HG03432 (cell line): ENCODE measurements at regions not wholly inside any gene's neighbourhood (a gene's known extent, or its start where the extent isn't known, plus 50 kb on each side); places are given as distances from the start of the nearest gene placed in this dataset.

Source experiments
- ATAC-seq: cut with Tn5 transposase; IDR thresholded peaks from one replicate; pipeline ENCODE4 v1.9.1; 2021; ENCODE audit warnings: mild to moderate bottlenecking, moderate library complexity; ENCODE audit not compliant: unreplicated experiment

GRCh38 chr1:63169057-63169456 is 153.3 kb upstream of the FOXD3 start:
- no peak for ATAC-seq

GRCh38 chr1:63173161-63173560 is 149.2 kb upstream of the FOXD3 start:
- ATAC-seq = no peak

- no peak for ATAC-seq
Measured at GRCh38 chr1:63189677-63190076, 132.7 kb upstream of the FOXD3 start.

GRCh38 chr1:63190171-63190570 is 132.2 kb upstream of the FOXD3 start:
- ATAC-seq = no peak

- ATAC-seq = no peak
Measured at GRCh38 chr1:63198871-63199394, 123.4 kb upstream of the FOXD3 start.

GRCh38 chr1:63199706-63200335 is 122.5 kb upstream of the FOXD3 start:
- ATAC-seq = no peak

- no peak for ATAC-seq
Measured at GRCh38 chr1:63200676-63201075, 121.7 kb upstream of the FOXD3 start.

- ATAC-seq = no peak
Measured at GRCh38 chr1:63203641-63204040, 118.7 kb upstream of the FOXD3 start.

GRCh38 chr1:63205776-63206175 is 116.6 kb upstream of the FOXD3 start:
- ATAC-seq = no peak

- ATAC-seq = no peak
Measured at GRCh38 chr1:63214553-63214952, 107.8 kb upstream of the FOXD3 start.

GRCh38 chr1:63223426-63223825 is 98.9 kb upstream of the FOXD3 start:
- ATAC-seq = no peak

- no peak for ATAC-seq
Measured at GRCh38 chr1:63230722-63231121, 91.6 kb upstream of the FOXD3 start.

GRCh38 chr1:63238721-63239120 is 83.6 kb upstream of the FOXD3 start:
- ATAC-seq = no peak

GRCh38 chr1:63245186-63245585 is 77.2 kb upstream of the FOXD3 start:
- ATAC-seq = no peak

- no peak for ATAC-seq
Measured at GRCh38 chr1:63248216-63248615, 74.2 kb upstream of the FOXD3 start.

GRCh38 chr1:63255153-63255552 is 67.2 kb upstream of the FOXD3 start:
- no peak for ATAC-seq

- ATAC-seq = no peak
Measured at GRCh38 chr1:63261736-63262458, 60.5 kb upstream of the FOXD3 start.

GRCh38 chr1:63262459-63262770 is 60.0 kb upstream of the FOXD3 start:
- no peak for ATAC-seq

- no peak for ATAC-seq
Measured at GRCh38 chr1:63264161-63264560, 58.2 kb upstream of the FOXD3 start.

- no peak for ATAC-seq
Measured at GRCh38 chr1:63266857-63267256, 55.5 kb upstream of the FOXD3 start.

- ATAC-seq = no peak
Measured at GRCh38 chr1:63268876-63269275, 53.5 kb upstream of the FOXD3 start.

- no peak for ATAC-seq
Measured at GRCh38 chr1:63269571-63269970, 52.8 kb upstream of the FOXD3 start.
